PC-3 (cell line): ENCODE measurements at regions not wholly inside any gene's neighbourhood (a gene's known extent, or its start where the extent isn't known, plus 50 kb on each side); places are given as distances from the start of the nearest gene placed in this dataset.

Experiments
- ATAC-seq: fragments of 200-7000 bp; cut with Tn5 transposase; 2 replicates; pipeline ENCODE4 v1.9.1; 2020; ENCODE audit warnings: mild to moderate bottlenecking, moderate library complexity
- BruUV-seq: library from RNA; stranded (reverse); fragments of 400-500 nt; replicated peaks from 2 replicates; lab custom pipeline; 2021; lab: Mats Ljungman, UMichigan
- CTCF ChIA-PET: fragments of 300-600 bp; sonication (Branson Sonifier 250); formaldehyde crosslinking; loops from one replicate; lab custom pipeline; 2022; ENCODE audit warnings: antibody characterized with exemption; lab: Charles Lee
- POLR2A ChIA-PET: fragments of 300-600 bp; sonication (Branson Sonifier 250); formaldehyde crosslinking; loops from one replicate; lab custom pipeline; 2022; ENCODE audit warnings: antibody characterized with exemption; ENCODE audit not compliant: unreplicated experiment; lab: Charles Lee
- DNase-seq: peaks from one replicate; pipeline ENCODE4 v3.0.0-alpha.2; 2015
- H2AFZ ChIP-seq: fragments of 300-600 bp; sonication (generic); 2 replicates; pipeline ENCODE4 v1.6.0; 2016; ENCODE audit warnings: antibody characterized with exemption, low read length
- H3F3A ChIP-seq: fragments of 300-600 bp; sonication (generic); one replicate; pipeline ENCODE4 v1.6.0; 2017; ENCODE audit warnings: antibody characterized with exemption, low read length, control low read depth, mild to moderate bottlenecking; ENCODE audit not compliant: unreplicated experiment
- H3K27ac ChIP-seq: fragments of 300-600 bp; sonication (generic); 2 replicates; pipeline ENCODE4 v1.5.1; 2016; ENCODE audit warnings: mild to moderate bottlenecking, low read length
- H3K27me3 ChIP-seq: fragments of 300-600 bp; sonication (generic); 2 replicates; pipeline ENCODE4 v1.6.1; 2016; ENCODE audit warnings: low read length, mixed read lengths
- H3K36me3 ChIP-seq: fragments of 300-600 bp; sonication (generic); 2 replicates; pipeline ENCODE4 v1.6.1; 2016; ENCODE audit warnings: low read depth, mixed run types, low read length, mixed read lengths
- H3K4me1 ChIP-seq: fragments of 300-600 bp; sonication (generic); 2 replicates; pipeline ENCODE4 v1.5.1; 2016; ENCODE audit warnings: low read length; ENCODE audit not compliant: insufficient read depth
- H3K4me2 ChIP-seq: fragments of 300-600 bp; sonication (generic); 2 replicates; pipeline ENCODE4 v1.6.0; 2016; ENCODE audit warnings: low read length
- H3K4me3 ChIP-seq: fragments of 300-600 bp; sonication (generic); 2 replicates; pipeline ENCODE4 v1.5.1; 2016; ENCODE audit warnings: mild to moderate bottlenecking, low read length, mixed read lengths
- H3K79me2 ChIP-seq: fragments of 300-600 bp; sonication (generic); 2 replicates; pipeline ENCODE4 v1.6.1; 2017; ENCODE audit warnings: low read length, mixed read lengths
- H3K9ac ChIP-seq: fragments of 300-600 bp; sonication (generic); 2 replicates; pipeline ENCODE4 v1.6.0; 2016; ENCODE audit warnings: mild to moderate bottlenecking, low read length
- H3K9me2 ChIP-seq: fragments of 300-600 bp; sonication (generic); replicated peaks from 2 replicates; pipeline ENCODE4 v1.6.1; 2016; ENCODE audit warnings: mixed run types, low read length, mixed read lengths
- H3K9me3 ChIP-seq: fragments of 300-600 bp; sonication (generic); 2 replicates; pipeline ENCODE4 v1.6.1; 2016; ENCODE audit warnings: low read length, mixed read lengths
- H4K20me1 ChIP-seq: fragments of 300-600 bp; sonication (generic); 2 replicates; pipeline ENCODE4 v1.6.1; 2016; ENCODE audit warnings: low read length, mixed read lengths
- CTCF ChIP-seq: fragments of 300-600 bp; sonication (generic); conservative IDR thresholded peaks from 2 replicates; pipeline ENCODE4 v1.5.1; 2017; ENCODE audit warnings: antibody characterized with exemption, low read depth, mild to moderate bottlenecking, low read length
- EZH2 ChIP-seq: fragments of 300-600 bp; sonication (generic); IDR thresholded peaks from one replicate; pipeline ENCODE4 v1.6.1; 2017; ENCODE audit warnings: antibody characterized with exemption, mild to moderate bottlenecking, low read length; ENCODE audit not compliant: unreplicated experiment
- EZH2phosphoT487 ChIP-seq: fragments of 300-600 bp; sonication (generic); IDR thresholded peaks from 2 replicates; pipeline ENCODE4 v1.6.1; 2018; ENCODE audit warnings: mild to moderate bottlenecking, antibody characterized with exemption, low read length, borderline replicate concordance
- intact Hi-C: fragments of 100-400 bp; cut with micrococcal nuclease; formaldehyde crosslinking; loops from 2 replicates; pipeline ENCODE4 v1.9.0; 2023

DNA sequence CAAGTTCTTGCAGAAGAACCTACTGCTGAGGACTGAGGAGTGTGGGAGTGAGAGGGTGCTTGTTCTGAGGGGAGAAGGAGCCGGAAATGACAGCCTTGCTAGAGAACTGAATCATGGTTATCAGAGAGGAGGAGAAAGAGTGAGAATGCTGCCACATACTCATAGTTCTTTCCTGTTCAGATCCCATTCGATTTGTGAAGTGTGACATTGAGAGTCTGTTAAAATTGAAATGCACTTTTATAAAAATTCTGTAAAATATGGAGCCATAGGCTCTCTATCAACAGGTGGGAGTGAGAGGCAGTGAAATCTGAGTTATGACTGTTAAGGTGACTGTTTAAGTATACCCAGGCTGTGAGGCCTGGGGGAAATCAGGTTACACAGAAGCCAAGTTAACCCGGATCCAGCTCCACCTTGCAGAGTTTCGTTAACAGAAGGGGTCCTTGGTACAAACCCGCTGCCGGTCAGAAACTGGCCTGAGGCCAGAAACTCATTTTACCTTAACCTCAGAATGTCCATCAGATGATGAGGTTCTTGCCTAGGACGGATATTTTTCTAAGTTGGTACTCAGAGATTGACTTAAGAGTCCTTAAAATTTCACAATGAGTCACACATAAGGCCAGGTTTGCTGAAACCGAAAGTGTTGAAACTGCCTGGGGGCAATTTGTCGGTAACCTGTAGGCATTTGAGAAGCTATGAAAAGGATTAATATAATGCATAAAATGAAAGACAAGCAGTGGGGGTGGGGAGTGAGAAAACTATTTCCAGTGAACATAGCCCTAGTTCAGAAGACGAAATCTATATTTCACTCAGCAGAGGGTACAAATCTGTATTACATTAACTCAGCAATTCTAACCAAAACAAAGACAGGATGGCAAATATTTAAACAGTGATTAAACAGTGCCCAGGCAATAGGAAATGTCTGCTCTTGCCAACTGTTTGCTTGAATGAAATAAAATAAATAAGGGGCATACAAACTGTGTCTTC, 350.5 kb downstream of the KCNRG start:
- Histone ChIP-seq H3K9me3 (no peaks in the 10 kb centered on the region), H2AFZ (peak overlapping the region; percentile 49), H3K36me3 (no peaks in the 10 kb centered on the region), H3K4me2 (peak overlapping the region; percentile 75), H3K9me2 (no peaks in the 10 kb centered on the region), H3F3A (no peaks in the 10 kb centered on the region), H3K27ac (peak overlapping the region; percentile 86), H3K27me3 (no peaks in the 10 kb centered on the region), H4K20me1 (no peaks in the 10 kb centered on the region), H3K9ac (peak overlapping the region; percentile 53), H3K79me2 (no peaks in the 10 kb centered on the region), H3K4me1 (peaks cover 23% of the 10 kb centered on the region), H3K4me3 (peak overlapping the region; percentile 57)
- TF ChIP-seq CTCF (no peak), EZH2 (no peak), EZH2phosphoT487 (no peak)
- CTCF ChIA-PET: no interaction called here
- no TSS peak for BruUV-seq
- peak; percentile 76 for DNase-seq
- POLR2A ChIA-PET: interaction anchor here (0.7 kb wide), 1 partner anchor 51 kb away, joined by 3 read pairs; no protein-coding TSS in a partner anchor
- ATAC-seq: peak; percentile 89
- intact Hi-C loops: loop anchor here (1.0 to 5.0 kb wide), 2 partner anchors 8 to 42 kb away; no protein-coding TSS in a partner anchor

DNA sequence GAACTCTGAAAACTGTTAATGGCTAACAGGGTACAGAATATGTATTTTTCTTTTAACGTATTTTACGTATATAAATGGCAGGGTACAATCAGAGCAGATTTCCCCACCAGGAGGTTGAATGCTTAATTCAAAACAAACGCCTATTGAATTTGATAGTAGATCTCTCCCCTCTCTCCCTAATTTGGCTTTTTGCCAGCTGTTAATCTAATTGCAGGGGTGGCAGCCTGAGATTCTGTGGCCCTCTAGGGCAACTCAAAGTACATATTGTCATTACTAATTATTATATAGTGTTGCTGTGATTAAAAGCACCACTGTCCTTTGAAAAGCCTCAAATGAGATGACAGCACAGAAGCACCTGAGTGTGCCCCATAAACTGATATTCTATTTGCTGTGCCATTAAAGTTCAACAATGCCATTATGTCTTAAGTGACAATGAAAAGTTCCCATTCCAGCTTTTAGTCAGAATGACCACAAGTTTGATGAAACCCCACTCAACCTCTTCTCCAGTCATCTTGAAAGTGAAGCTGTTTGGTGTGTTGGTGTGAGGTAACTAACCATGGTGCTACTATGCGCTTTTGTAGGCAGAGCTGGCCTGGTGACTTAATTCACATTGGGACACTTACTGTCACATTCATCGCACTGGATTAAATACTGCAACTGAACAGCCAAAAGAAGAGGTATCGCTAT, 351.4 kb downstream of the KCNRG start:
- Histone ChIP-seq H3K27me3 (no peaks in the 10 kb centered on the region), H3F3A (no peaks in the 10 kb centered on the region), H3K79me2 (no peaks in the 10 kb centered on the region), H4K20me1 (no peaks in the 10 kb centered on the region), H3K27ac (peak overlapping the region; percentile 86), H2AFZ (peak overlapping the region; percentile 49; the same call in 1 of the 2 replicates), H3K9me2 (no peaks in the 10 kb centered on the region), H3K4me3 (peak overlapping the region; percentile 57), H3K4me1 (peaks cover 23% of the 10 kb centered on the region), H3K9ac (peak overlapping the region; percentile 53), H3K9me3 (no peaks in the 10 kb centered on the region), H3K4me2 (peak overlapping the region; percentile 75), H3K36me3 (no peaks in the 10 kb centered on the region)
- no TSS peak for BruUV-seq
- TF ChIP-seq EZH2phosphoT487 (no peak), EZH2 (no peak), CTCF (no peak)
- intact Hi-C loops: loop anchor here (1.0 to 5.0 kb wide), 2 partner anchors 9 to 41 kb away; no protein-coding TSS in a partner anchor
- ATAC-seq (no peak), DNase-seq (peak; percentile 16)
- CTCF ChIA-PET: interaction anchor here (0.5 to 0.6 kb wide), 2 partner anchors 143 to 369 kb away, joined by 3 read pairs; no protein-coding TSS in a partner anchor
- POLR2A ChIA-PET: interaction anchor here (0.7 kb wide), 1 partner anchor 50 kb away, joined by 3 read pairs; no protein-coding TSS in a partner anchor
